A673 (cell line): ENCODE measurements at regions not wholly inside any gene's neighbourhood (a gene's known extent, or its start where the extent isn't known, plus 50 kb on each side); places are given as distances from the start of the nearest gene placed in this dataset.

Experiments
- BruUV-seq: library from RNA; stranded (reverse); fragments of 400-500 nt; replicated peaks from 2 replicates; lab custom pipeline; 2021; lab: Mats Ljungman, UMichigan
- CTCF ChIA-PET: fragments of 300-600 bp; sonication (Branson Sonifier 250); formaldehyde crosslinking; loops from one replicate; lab custom pipeline; 2022; ENCODE audit warnings: antibody characterized with exemption; lab: Charles Lee
- POLR2A ChIA-PET: fragments of 300-600 bp; sonication (Branson Sonifier 250); formaldehyde crosslinking; loops from one replicate; lab custom pipeline; 2022; ENCODE audit warnings: antibody characterized with exemption; ENCODE audit not compliant: low non-redundant PET; lab: Charles Lee
- DNase-seq: peaks from one replicate; pipeline ENCODE4 v3.0.0-alpha.2; 2015; ENCODE audit warnings: low spot score
- H3K27ac ChIP-seq: fragments of 200-600 bp; sonication (generic); 2 replicates; pipeline ENCODE4 v1.5.1; 2016; ENCODE audit warnings: mixed run types, low read depth, mild to moderate bottlenecking, mixed read lengths, antibody characterized with exemption, low read length; ENCODE audit not compliant: poor library complexity, severe bottlenecking
- H3K27me3 ChIP-seq: fragments of 200-600 bp; sonication (generic); replicated peaks from 2 replicates; pipeline ENCODE4 v1.6.1; 2017; ENCODE audit warnings: mixed run types, low read depth, mild to moderate bottlenecking, mixed read lengths, antibody characterized with exemption, low read length; ENCODE audit not compliant: insufficient read depth, poor library complexity
- H3K36me3 ChIP-seq: fragments of 200-600 bp; sonication (generic); 2 replicates; pipeline ENCODE4 v1.6.1; 2016; ENCODE audit warnings: mixed run types, mild to moderate bottlenecking, mixed read lengths, antibody characterized with exemption, low read length; ENCODE audit not compliant: insufficient read depth, poor library complexity, severe bottlenecking
- H3K4me1 ChIP-seq: fragments of 200-600 bp; sonication (generic); 2 replicates; pipeline ENCODE4 v1.6.1; 2017; ENCODE audit warnings: mixed run types, mild to moderate bottlenecking, mixed read lengths, antibody characterized with exemption, low read length; ENCODE audit not compliant: insufficient read depth, poor library complexity, severe bottlenecking
- H3K4me3 ChIP-seq: fragments of 200-600 bp; sonication (generic); 2 replicates; pipeline ENCODE4 v1.5.1; 2016; ENCODE audit warnings: low read depth, mixed run types, mild to moderate bottlenecking, mixed read lengths, low read length; ENCODE audit not compliant: poor library complexity, severe bottlenecking
- H3K9me3 ChIP-seq: fragments of 200-600 bp; sonication (generic); 2 replicates; pipeline ENCODE4 v1.6.1; 2016; ENCODE audit warnings: mixed run types, low read depth, mild to moderate bottlenecking, mixed read lengths, antibody characterized with exemption, low read length; ENCODE audit not compliant: poor library complexity, severe bottlenecking
- EZH2 ChIP-seq: fragments of 200-600 bp; sonication (generic); IDR thresholded peaks from 2 replicates; pipeline ENCODE4 v1.6.1; 2017; ENCODE audit warnings: borderline replicate concordance, low read depth, mild to moderate bottlenecking, mixed read lengths, antibody characterized with exemption, low read length; ENCODE audit not compliant: poor library complexity, severe bottlenecking
- intact Hi-C: fragments of 100-400 bp; cut with micrococcal nuclease; formaldehyde crosslinking; loops from one replicate; pipeline ENCODE4 v1.10.0; 2022; ENCODE audit not compliant: unreplicated experiment
- TF ChIP-seq, protein P1 (sequence below): fragments of 300-800, 200-600 bp; sonication (generic); conservative IDR thresholded peaks from 2 replicates; pipeline ENCODE4 v1.5.1; 2017; ENCODE audit warnings: low read depth, mild to moderate bottlenecking, antibody characterized with exemption, low read length, moderate library complexity, mixed read lengths

DNA sequence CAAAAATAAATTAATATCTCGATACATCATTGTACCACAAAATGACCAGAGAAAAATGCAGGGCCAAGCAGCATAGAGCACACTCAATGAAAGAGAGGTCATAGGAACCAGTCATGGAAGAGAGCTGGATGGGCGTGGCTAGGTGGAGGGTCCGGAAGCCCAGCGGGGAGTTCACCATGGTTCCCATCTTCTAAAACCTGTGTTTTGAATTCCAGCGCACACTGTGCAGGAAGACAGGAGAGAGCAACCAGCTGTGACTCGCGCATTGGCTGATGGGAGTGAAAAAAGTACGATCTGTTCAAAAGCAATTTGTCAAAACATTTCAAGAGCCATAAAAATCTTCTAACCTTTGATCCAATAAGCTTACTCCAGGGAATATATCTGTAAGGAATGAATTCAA lies 125.2 kb upstream of the NANOS1 start:
- ChIA-PET CTCF (no interaction called here), POLR2A (no interaction called here)
- Histone ChIP-seq H3K36me3 (no peaks in the 10 kb centered on the region), H3K27me3 (peaks cover 35% of the 10 kb centered on the region), H3K27ac (no peak overlapping the region), H3K9me3 (no peaks in the 10 kb centered on the region), H3K4me3 (no peak overlapping the region), H3K4me1 (peaks cover 18% of the 10 kb centered on the region)
- peak; percentile 25 for DNase-seq
- no TSS peak for BruUV-seq
- TF ChIP-seq EZH2: no peak
- TF ChIP-seq, protein P1, sequence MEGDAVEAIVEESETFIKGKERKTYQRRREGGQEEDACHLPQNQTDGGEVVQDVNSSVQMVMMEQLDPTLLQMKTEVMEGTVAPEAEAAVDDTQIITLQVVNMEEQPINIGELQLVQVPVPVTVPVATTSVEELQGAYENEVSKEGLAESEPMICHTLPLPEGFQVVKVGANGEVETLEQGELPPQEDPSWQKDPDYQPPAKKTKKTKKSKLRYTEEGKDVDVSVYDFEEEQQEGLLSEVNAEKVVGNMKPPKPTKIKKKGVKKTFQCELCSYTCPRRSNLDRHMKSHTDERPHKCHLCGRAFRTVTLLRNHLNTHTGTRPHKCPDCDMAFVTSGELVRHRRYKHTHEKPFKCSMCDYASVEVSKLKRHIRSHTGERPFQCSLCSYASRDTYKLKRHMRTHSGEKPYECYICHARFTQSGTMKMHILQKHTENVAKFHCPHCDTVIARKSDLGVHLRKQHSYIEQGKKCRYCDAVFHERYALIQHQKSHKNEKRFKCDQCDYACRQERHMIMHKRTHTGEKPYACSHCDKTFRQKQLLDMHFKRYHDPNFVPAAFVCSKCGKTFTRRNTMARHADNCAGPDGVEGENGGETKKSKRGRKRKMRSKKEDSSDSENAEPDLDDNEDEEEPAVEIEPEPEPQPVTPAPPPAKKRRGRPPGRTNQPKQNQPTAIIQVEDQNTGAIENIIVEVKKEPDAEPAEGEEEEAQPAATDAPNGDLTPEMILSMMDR: no peak
- intact Hi-C loops: no loop called here

DNA sequence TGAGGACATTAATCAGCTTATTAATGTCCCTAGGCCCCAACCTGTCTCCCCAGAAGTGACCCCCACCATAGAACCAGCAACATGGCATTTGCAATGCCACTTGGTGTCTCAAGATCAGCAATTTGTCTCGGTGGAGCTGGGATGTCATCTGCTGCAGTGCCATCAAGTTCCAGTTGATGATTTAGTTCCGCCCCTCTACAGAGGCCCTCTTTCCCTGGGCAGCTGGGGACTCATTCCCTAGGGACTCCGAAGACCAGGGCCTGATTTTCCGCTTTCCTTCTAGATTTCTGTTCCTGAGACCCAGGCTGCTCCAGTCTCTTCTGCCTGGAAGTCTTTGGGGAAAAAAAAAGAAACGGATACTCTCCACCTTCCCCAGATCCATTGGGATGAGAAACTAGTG lies 122.5 kb upstream of the NANOS1 start:
- ChIA-PET POLR2A (no interaction called here), CTCF (no interaction called here)
- Histone ChIP-seq H3K4me1 (peaks cover 5% of the 10 kb centered on the region), H3K9me3 (no peaks in the 10 kb centered on the region), H3K4me3 (no peak overlapping the region), H3K27ac (no peak overlapping the region), H3K36me3 (no peaks in the 10 kb centered on the region), H3K27me3 (peaks cover 36% of the 10 kb centered on the region)
- TF ChIP-seq, protein P1: no peak
- TF ChIP-seq EZH2: no peak
- no TSS peak for BruUV-seq
- intact Hi-C loops: no loop called here
- DNase-seq: no peak

GRCh38 chr10:118908557-118909256 lies 120.8 kb upstream of the NANOS1 start:
- BruUV-seq: no TSS peak
- no peaks in the 10 kb centered on the region for H3K9me3 ChIP-seq
- ChIA-PET POLR2A (no interaction called here), CTCF (no interaction called here)
- no peak for TF ChIP-seq EZH2
- intact Hi-C loops: no loop called here
- no peak overlapping the region for H3K4me3 ChIP-seq
- H3K27ac ChIP-seq: no peak overlapping the region
- H3K27me3 ChIP-seq: peaks cover 38% of the 10 kb centered on the region
- no peak for DNase-seq
- H3K4me1 ChIP-seq: no peaks in the 10 kb centered on the region
- H3K36me3 ChIP-seq: no peaks in the 10 kb centered on the region

GRCh38 chr10:118910702-118911101 lies 118.8 kb upstream of the NANOS1 start:
- ChIA-PET POLR2A (no interaction called here), CTCF (no interaction called here)
- DNase-seq: no peak
- no peak for TF ChIP-seq EZH2
- TF ChIP-seq, protein P1: no peak
- Histone ChIP-seq H3K4me3 (no peak overlapping the region), H3K27ac (no peak overlapping the region), H3K36me3 (no peaks in the 10 kb centered on the region), H3K9me3 (no peaks in the 10 kb centered on the region), H3K27me3 (peaks cover 36% of the 10 kb centered on the region), H3K4me1 (no peaks in the 10 kb centered on the region)
- intact Hi-C loops: no loop called here
- BruUV-seq: no TSS peak
